B cell (primary cell): ENCODE measurements at regions not wholly inside any gene's neighbourhood (a gene's known extent, or its start where the extent isn't known, plus 50 kb on each side); places are given as distances from the start of the nearest gene placed in this dataset.

Experiments used
- ATAC-seq: fragments of 200-7000 bp; cut with Tn5 transposase; one replicate; pipeline ENCODE4 v1.10.0; 2021; ENCODE audit warnings: low read depth, mild to moderate bottlenecking, moderate number of reproducible peaks, moderate library complexity
- CTCF ChIA-PET: fragments of 350-600 bp; sonication (Branson Sonifier 250); formaldehyde crosslinking; loops from one replicate; lab custom pipeline; 2021; ENCODE audit warnings: antibody characterized with exemption, inconsistent platforms; lab: Charles Lee
- POLR2A ChIA-PET: fragments of 350-600 bp; sonication (Branson Sonifier 250); formaldehyde crosslinking; loops from one replicate; lab custom pipeline; 2021; ENCODE audit warnings: antibody characterized with exemption; lab: Charles Lee
- DNase-seq: peaks from one replicate; pipeline ENCODE4 v3.0.0; 2013
- H2AFZ ChIP-seq: 2 replicates; pipeline ENCODE4 v1.6.1; 2012; ENCODE audit warnings: mild to moderate bottlenecking, low read depth, low read length; ENCODE audit not compliant: insufficient read depth, poor library complexity, severe bottlenecking
- H3K27ac ChIP-seq, 2 donors: 1 replicate in 1 of 2; 2 replicates in 1 of 2; pipeline ENCODE4 v1.5.1; 2012 to 2013; ENCODE audit warnings: low read length in 2 of 2, mild to moderate bottlenecking in 2 of 2, moderate library complexity in 1 of 2
- H3K27me3 ChIP-seq, 4 experiments: fragments of 200-600 bp in 1 of 4; sonication (generic) in 1 of 4; replicated peaks in 1 of 4; 1 replicate in 2 of 4; 2 replicates in 2 of 4; pipeline versions ENCODE4 v1.6.1 to v1.7.0; 2013 to 2016; ENCODE audit warnings: low read length in 3 of 4, mild to moderate bottlenecking in 2 of 4, mixed read lengths in 1 of 4, moderate library complexity in 1 of 4; ENCODE audit not compliant: insufficient read depth in 4 of 4, control insufficient read depth in 3 of 4; ENCODE audit errors: control extremely low read depth in 1 of 4
- H3K36me3 ChIP-seq, 2 experiments: replicated peaks in 1 of 2; 1 replicate in 1 of 2; 2 replicates in 1 of 2; pipeline versions ENCODE4 v1.6.1 to v1.7.1; 2013; ENCODE audit warnings: low read length in 1 of 2; ENCODE audit not compliant: insufficient read depth in 2 of 2, control insufficient read depth in 1 of 2; ENCODE audit errors: control extremely low read depth in 1 of 2, extremely low read depth in 1 of 2
- H3K4me1 ChIP-seq, 2 donors: fragments of 200-600 bp in 1 of 2; sonication (generic) in 1 of 2; 1 replicate in 1 of 2; 2 replicates in 1 of 2; pipeline versions ENCODE4 v1.5.1 to v1.6.1; 2013 to 2017; ENCODE audit warnings: low read length in 2 of 2; ENCODE audit not compliant: control insufficient read depth in 2 of 2, insufficient read depth in 2 of 2
- H3K4me2 ChIP-seq: replicated peaks from 2 replicates; pipeline ENCODE3; 2012; ENCODE audit warnings: mild to moderate bottlenecking, low read depth, low read length; ENCODE audit not compliant: poor library complexity, severe bottlenecking
- H3K4me3 ChIP-seq, 5 experiments: fragments of 200-600 bp in 1 of 5; sonication (generic) in 1 of 5; 1 replicate in 3 of 5; 2 replicates in 2 of 5; pipeline versions ENCODE4 v1.5.1 to v1.7.0; 2011 to 2016; ENCODE audit warnings: low read length in 4 of 5, mild to moderate bottlenecking in 4 of 5, low read depth in 2 of 5, control low read depth in 1 of 5, moderate library complexity in 1 of 5; ENCODE audit not compliant: insufficient read depth in 1 of 5; ENCODE audit errors: control extremely low read depth in 1 of 5, extremely low read depth in 1 of 5
- H3K79me2 ChIP-seq: fragments of 200-600 bp; sonication (generic); one replicate; pipeline ENCODE4 v1.6.0; 2016; ENCODE audit warnings: low read length; ENCODE audit not compliant: control insufficient read depth, insufficient read depth
- H3K9ac ChIP-seq: fragments of 200-600 bp; sonication (generic); 2 replicates; pipeline ENCODE4 v1.6.1; 2017; ENCODE audit warnings: mild to moderate bottlenecking, low read length, moderate library complexity
- H3K9me3 ChIP-seq, 3 donors: one replicate each; pipeline versions ENCODE4 v1.6.1 to v1.7.1; 2013; ENCODE audit warnings: low read length in 2 of 3; ENCODE audit not compliant: control insufficient read depth in 2 of 3, insufficient read depth in 1 of 3; ENCODE audit errors: control extremely low read depth in 1 of 3
- H4K20me1 ChIP-seq: 2 replicates; pipeline ENCODE4 v1.6.0; 2012; ENCODE audit warnings: mild to moderate bottlenecking, low read length; ENCODE audit not compliant: insufficient read depth, control insufficient read depth, poor library complexity, severe bottlenecking
- H3K27ac Mint-ChIP-seq: one replicate; pipeline ENCODE4 v1.8.0; 2021; ENCODE audit warnings: mixed read lengths
- H3K27me3 Mint-ChIP-seq: one replicate; pipeline ENCODE4 v1.8.0; 2021; ENCODE audit warnings: mixed read lengths
- H3K4me1 Mint-ChIP-seq: one replicate; pipeline ENCODE4 v1.8.0; 2021; ENCODE audit warnings: mixed read lengths
- H3K4me3 Mint-ChIP-seq: one replicate; pipeline ENCODE4 v1.8.0; 2021; ENCODE audit warnings: mixed read lengths
- H3K9me3 Mint-ChIP-seq: one replicate; pipeline ENCODE4 v1.8.0; 2022; ENCODE audit warnings: mixed read lengths; ENCODE audit not compliant: insufficient read depth
- EZH2 ChIP-seq: IDR thresholded peaks from 2 replicates; pipeline ENCODE4 v1.6.1; 2012; ENCODE audit warnings: borderline replicate concordance, low read depth, mild to moderate bottlenecking, moderate library complexity, low read length; ENCODE audit not compliant: insufficient read depth, poor library complexity, severe bottlenecking
- WGBS: methylation state at CpG from one replicate; pipeline ENCODE4 v1.1.5; 2013; ENCODE audit warnings: missing lambda C conversion rate; ENCODE audit not compliant: insufficient coverage; 5-methylcytosine and 5-hydroxymethylcytosine counted together
- intact Hi-C: fragments of 100-400 bp; cut with micrococcal nuclease; formaldehyde crosslinking; loops from one replicate; pipeline ENCODE4 v1.10.0; 2022
- TF ChIP-seq, protein P1 (sequence below): fragments of 200-600 bp; IDR thresholded peaks from one replicate; pipeline ENCODE4 v1.8.0; 2022; ENCODE audit warnings: antibody characterized with exemption, mild to moderate bottlenecking

- POLR2A ChIA-PET = interaction anchor here (1.7 kb wide), 1 partner anchor 8 kb away, joined by 4 read pairs; no protein-coding TSS in a partner anchor
- ATAC-seq = peak; percentile 48
- peaks cover 70% of the 10 kb centered on the region for H3K4me1 Mint-ChIP-seq
- WGBS = 65% methylated on average over 37 of the region's 39 CpGs
- peak overlapping the region; percentile 58 for H3K4me2 ChIP-seq
- DNase-seq = peak; percentile 69
- H3K27ac ChIP-seq = peak overlapping the region; percentile 66 to 69
- H3K27ac Mint-ChIP-seq = peak overlapping the region; percentile 90
- H3K9me3 Mint-ChIP-seq = no peaks in the 10 kb centered on the region
- no peaks in the 10 kb centered on the region for H3K27me3 ChIP-seq
- H3K36me3 ChIP-seq = no peaks in the 10 kb centered on the region
- CTCF ChIA-PET = interaction anchor here (1.5 to 1.6 kb wide), 2 partner anchors 15 to 19 kb away, joined by 3 to 5 read pairs; no protein-coding TSS in a partner anchor
- no peaks in the 10 kb centered on the region for H3K79me2 ChIP-seq
- peak overlapping the region in 2 of 5 experiments; percentile 18 to 26 for H3K4me3 ChIP-seq
- peak overlapping the region; percentile 32 for H2AFZ ChIP-seq
- peaks cover 0 to 8% (median 0%) of the 10 kb centered on the region in 3 donors for H3K9me3 ChIP-seq
- H3K4me3 Mint-ChIP-seq = peak overlapping the region; percentile 59
- no peaks in the 10 kb centered on the region for H3K27me3 Mint-ChIP-seq
- intact Hi-C loops = loop anchor here (5.0 kb wide), 1 partner anchor 232 kb away; the partner anchor contains the start of gene TMEM18
- H3K9ac ChIP-seq = peak overlapping the region; percentile 38
- no peaks in the 10 kb centered on the region for H4K20me1 ChIP-seq
- peaks cover 59 to 71% of the 10 kb centered on the region in 2 donors for H3K4me1 ChIP-seq
- TF ChIP-seq, protein P1, sequence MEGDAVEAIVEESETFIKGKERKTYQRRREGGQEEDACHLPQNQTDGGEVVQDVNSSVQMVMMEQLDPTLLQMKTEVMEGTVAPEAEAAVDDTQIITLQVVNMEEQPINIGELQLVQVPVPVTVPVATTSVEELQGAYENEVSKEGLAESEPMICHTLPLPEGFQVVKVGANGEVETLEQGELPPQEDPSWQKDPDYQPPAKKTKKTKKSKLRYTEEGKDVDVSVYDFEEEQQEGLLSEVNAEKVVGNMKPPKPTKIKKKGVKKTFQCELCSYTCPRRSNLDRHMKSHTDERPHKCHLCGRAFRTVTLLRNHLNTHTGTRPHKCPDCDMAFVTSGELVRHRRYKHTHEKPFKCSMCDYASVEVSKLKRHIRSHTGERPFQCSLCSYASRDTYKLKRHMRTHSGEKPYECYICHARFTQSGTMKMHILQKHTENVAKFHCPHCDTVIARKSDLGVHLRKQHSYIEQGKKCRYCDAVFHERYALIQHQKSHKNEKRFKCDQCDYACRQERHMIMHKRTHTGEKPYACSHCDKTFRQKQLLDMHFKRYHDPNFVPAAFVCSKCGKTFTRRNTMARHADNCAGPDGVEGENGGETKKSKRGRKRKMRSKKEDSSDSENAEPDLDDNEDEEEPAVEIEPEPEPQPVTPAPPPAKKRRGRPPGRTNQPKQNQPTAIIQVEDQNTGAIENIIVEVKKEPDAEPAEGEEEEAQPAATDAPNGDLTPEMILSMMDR = no peak
- TF ChIP-seq EZH2 = no peak
Measured at GRCh38 chr2:444937-445884, 157.3 kb upstream of the ALKAL2 start.

DNA sequence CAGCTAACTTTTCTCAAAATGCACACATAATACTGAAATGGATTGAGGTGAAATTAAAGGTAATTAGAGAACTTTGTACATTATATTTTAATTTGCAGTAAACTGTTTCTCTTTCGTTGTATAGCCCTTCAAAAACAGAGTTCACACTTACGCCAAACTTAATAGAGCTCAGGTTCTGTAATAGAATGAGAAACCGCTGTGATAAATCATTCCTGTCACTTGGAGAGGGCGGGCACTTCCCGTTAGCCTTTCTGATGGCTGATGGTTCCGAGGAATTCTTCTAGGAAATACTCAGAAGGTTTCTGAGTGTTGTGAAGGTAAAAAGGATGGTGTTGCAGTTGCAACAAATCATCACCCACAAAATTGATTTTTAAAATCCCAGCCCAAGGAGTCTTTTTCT lies 155.8 kb upstream of the ALKAL2 start:
- Mint-ChIP-seq H3K4me1 (peaks cover 79% of the 10 kb centered on the region), H3K27ac (peak overlapping the region; percentile 96), H3K9me3 (no peaks in the 10 kb centered on the region), H3K27me3 (no peaks in the 10 kb centered on the region), H3K4me3 (no peak overlapping the region)
- no peak overlapping the region for H3K9ac ChIP-seq
- no peaks in the 10 kb centered on the region for H3K36me3 ChIP-seq
- no peaks in the 10 kb centered on the region for H3K27me3 ChIP-seq
- peak overlapping the region; percentile 25 for H2AFZ ChIP-seq
- intact Hi-C loops = no loop called here
- H4K20me1 ChIP-seq = no peaks in the 10 kb centered on the region
- ChIA-PET POLR2A (interaction anchor here (0.9 to 1.7 kb wide), 2 partner anchors 10 to 14 kb away, joined by 4 read pairs; no protein-coding TSS in a partner anchor), CTCF (interaction anchor here (1.3 kb wide), 1 partner anchor 22 kb away, joined by 3 read pairs; no protein-coding TSS in a partner anchor)
- H3K27ac ChIP-seq = peak overlapping the region; percentile 30 to 69
- ATAC-seq = no peak
- no peak for DNase-seq
- no peak overlapping the region for H3K4me2 ChIP-seq
- WGBS = 53% methylated on average over 3 of the region's 6 CpGs
- peaks cover 0 to 12% (median 0%) of the 10 kb centered on the region in 3 donors for H3K9me3 ChIP-seq
- H3K4me3 ChIP-seq = no peak overlapping the region
- peaks cover 60 to 76% of the 10 kb centered on the region in 2 donors for H3K4me1 ChIP-seq
- no peaks in the 10 kb centered on the region for H3K79me2 ChIP-seq
- TF ChIP-seq, protein P1 = no peak
- no peak for TF ChIP-seq EZH2
